Left lung (tissue), 4 donors: ENCODE measurements at regions not wholly inside any gene's neighbourhood (a gene's known extent, or its start where the extent isn't known, plus 50 kb on each side); places are given as distances from the start of the nearest gene placed in this dataset.

Experiments
- ATAC-seq: fragments of 200-7000 bp; cut with Tn5 transposase; one replicate; pipeline ENCODE4 v1.9.1; 2020; ENCODE audit warnings: moderate library complexity
- DNase-seq, 4 donors: peaks; one replicate each; pipeline ENCODE4 v3.0.0-alpha.2; 2013 to 2020
- H3K27ac ChIP-seq, 2 donors: fragments of 200-600 bp; sonication (generic) in 1 of 2; one replicate each; pipeline versions ENCODE4 v1.5.0 to v1.8.0; 2020 to 2021
- H3K27me3 ChIP-seq, 2 donors: fragments of 200-600 bp; sonication (generic) in 1 of 2; one replicate each; pipeline versions ENCODE4 v1.5.0 to v1.8.0; 2020 to 2021
- H3K36me3 ChIP-seq, 2 donors: fragments of 200-600 bp; sonication (generic) in 1 of 2; one replicate each; pipeline versions ENCODE4 v1.5.0 to v1.8.0; 2020 to 2021
- H3K4me1 ChIP-seq, 2 donors: fragments of 200-600 bp; one replicate each; pipeline ENCODE4 v1.8.0; 2021
- H3K4me3 ChIP-seq, 2 donors: fragments of 200-600 bp; sonication (generic) in 1 of 2; one replicate each; pipeline versions ENCODE4 v1.5.0 to v1.8.0; 2020 to 2021; ENCODE audit warnings: mild to moderate bottlenecking in 1 of 2
- H3K9me3 ChIP-seq, 2 donors: fragments of 200-600 bp; sonication (generic) in 1 of 2; one replicate each; pipeline versions ENCODE4 v1.5.0 to v1.8.0; 2020 to 2021
- intact Hi-C, 2 donors: fragments of 100-400 bp; cut with DNase I; formaldehyde crosslinking; loops; one replicate each; pipeline versions ENCODE4 v1.11.2 to v1.14.2; 2022
- TF ChIP-seq, protein P1 (sequence below), 2 donors: fragments of 200-600 bp; sonication (generic) in 1 of 2; IDR thresholded peaks; one replicate each; pipeline versions ENCODE4 v1.5.0 to v1.8.0; 2021; ENCODE audit warnings: antibody characterized with exemption in 2 of 2
- donor health status: DM: no; HTN: yes; CAD: no.
- donor health status: DM: no; HTN: no; CAD: no.

DNA sequence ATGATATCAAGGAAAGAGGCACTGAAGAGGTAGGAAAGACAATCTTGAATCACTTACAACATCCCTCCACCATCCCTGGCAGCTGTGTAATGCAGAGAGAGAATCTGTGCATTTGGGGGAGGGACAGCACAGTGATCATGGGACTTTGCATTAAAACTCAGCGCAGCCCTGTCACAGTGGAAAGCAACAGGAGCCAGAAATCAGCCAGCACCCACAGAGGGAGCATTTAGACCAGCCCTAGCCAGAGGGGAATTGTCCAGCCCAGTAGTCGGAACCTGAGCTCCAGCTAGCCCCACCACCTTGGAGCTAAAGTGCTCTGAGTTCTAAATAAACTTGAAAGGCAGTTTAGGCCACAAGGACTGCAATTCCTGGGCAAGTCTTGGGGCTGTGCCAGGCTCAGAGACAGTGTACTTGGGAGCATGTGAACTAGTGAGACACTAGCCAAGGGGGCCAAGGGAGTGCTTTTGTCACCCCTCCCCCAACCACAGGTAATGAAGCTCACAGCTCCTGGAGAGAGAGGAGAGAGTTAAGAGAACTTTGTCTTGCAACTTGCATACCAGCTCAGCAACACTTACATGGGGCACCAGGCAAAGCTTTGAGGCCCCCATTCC lies 83.9 kb upstream of the FAM241A start:
- no peak overlapping the region for H3K27ac ChIP-seq
- H3K9me3 ChIP-seq, result no peaks in the 10 kb centered on the region
- intact Hi-C loops, result no loop called here
- H3K4me3 ChIP-seq, result no peak overlapping the region
- no peaks in the 10 kb centered on the region for H3K36me3 ChIP-seq
- TF ChIP-seq, protein P1, sequence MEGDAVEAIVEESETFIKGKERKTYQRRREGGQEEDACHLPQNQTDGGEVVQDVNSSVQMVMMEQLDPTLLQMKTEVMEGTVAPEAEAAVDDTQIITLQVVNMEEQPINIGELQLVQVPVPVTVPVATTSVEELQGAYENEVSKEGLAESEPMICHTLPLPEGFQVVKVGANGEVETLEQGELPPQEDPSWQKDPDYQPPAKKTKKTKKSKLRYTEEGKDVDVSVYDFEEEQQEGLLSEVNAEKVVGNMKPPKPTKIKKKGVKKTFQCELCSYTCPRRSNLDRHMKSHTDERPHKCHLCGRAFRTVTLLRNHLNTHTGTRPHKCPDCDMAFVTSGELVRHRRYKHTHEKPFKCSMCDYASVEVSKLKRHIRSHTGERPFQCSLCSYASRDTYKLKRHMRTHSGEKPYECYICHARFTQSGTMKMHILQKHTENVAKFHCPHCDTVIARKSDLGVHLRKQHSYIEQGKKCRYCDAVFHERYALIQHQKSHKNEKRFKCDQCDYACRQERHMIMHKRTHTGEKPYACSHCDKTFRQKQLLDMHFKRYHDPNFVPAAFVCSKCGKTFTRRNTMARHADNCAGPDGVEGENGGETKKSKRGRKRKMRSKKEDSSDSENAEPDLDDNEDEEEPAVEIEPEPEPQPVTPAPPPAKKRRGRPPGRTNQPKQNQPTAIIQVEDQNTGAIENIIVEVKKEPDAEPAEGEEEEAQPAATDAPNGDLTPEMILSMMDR (IDR thresholded peaks at IDR 0.05), result no peak
- H3K4me1 ChIP-seq, result no peaks in the 10 kb centered on the region
- ATAC-seq (no peak), DNase-seq (no peak)
- no peaks in the 10 kb centered on the region for H3K27me3 ChIP-seq

DNA sequence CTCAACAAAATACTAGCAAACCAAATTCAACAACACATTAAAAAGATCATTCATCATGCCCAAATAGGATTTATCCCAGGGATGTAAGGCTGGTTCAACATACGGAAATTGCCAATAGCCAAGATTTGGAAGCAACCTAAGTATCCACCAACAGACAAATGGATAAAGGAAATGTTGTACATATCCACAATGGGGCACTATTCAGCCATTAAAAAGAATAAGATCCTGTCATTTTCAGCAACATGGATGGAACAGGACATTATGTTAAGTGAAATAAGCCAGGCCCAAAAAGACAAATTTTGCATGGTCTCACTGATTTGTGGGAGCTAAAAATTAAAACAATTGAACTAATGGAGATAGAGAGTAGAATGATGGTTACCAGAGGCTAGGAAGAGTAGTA lies 82.0 kb upstream of the FAM241A start:
- no peaks in the 10 kb centered on the region for H3K4me1 ChIP-seq
- H3K4me3 ChIP-seq, result no peak overlapping the region
- no peak for ATAC-seq
- H3K9me3 ChIP-seq, result no peaks in the 10 kb centered on the region
- TF ChIP-seq, protein P1 (IDR thresholded peaks at IDR 0.05), result no peak
- no peak for DNase-seq
- intact Hi-C loops, result no loop called here
- H3K36me3 ChIP-seq, result no peaks in the 10 kb centered on the region
- H3K27me3 ChIP-seq, result no peaks in the 10 kb centered on the region
- H3K27ac ChIP-seq, result no peak overlapping the region

DNA sequence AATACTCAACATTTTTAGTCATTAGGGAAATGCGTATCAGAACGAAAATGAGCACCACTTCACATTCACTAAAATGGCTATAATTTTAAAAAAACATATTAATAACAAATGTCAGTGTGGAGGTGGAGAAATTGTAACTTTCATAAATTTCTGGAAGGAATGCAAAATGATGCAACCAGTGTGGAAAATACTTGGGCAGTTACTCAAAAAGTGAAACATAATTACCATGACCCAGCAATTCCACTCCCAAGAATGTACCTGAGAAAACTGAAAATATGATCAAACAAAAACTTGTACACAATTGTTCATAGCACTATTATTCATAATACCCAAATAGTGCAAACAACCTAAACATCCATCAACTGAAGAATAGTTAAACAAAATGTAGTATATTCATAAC lies 76.1 kb upstream of the FAM241A start:
- no peak overlapping the region for H3K4me3 ChIP-seq
- intact Hi-C loops, result no loop called here
- no peaks in the 10 kb centered on the region for H3K36me3 ChIP-seq
- no peak for DNase-seq
- TF ChIP-seq, protein P1 (IDR thresholded peaks at IDR 0.05), result no peak
- no peak overlapping the region for H3K27ac ChIP-seq
- no peaks in the 10 kb centered on the region for H3K4me1 ChIP-seq
- H3K27me3 ChIP-seq, result no peaks in the 10 kb centered on the region
- ATAC-seq, result no peak
- H3K9me3 ChIP-seq, result peaks cover 0 to 5% of the 10 kb centered on the region in 2 donors

DNA sequence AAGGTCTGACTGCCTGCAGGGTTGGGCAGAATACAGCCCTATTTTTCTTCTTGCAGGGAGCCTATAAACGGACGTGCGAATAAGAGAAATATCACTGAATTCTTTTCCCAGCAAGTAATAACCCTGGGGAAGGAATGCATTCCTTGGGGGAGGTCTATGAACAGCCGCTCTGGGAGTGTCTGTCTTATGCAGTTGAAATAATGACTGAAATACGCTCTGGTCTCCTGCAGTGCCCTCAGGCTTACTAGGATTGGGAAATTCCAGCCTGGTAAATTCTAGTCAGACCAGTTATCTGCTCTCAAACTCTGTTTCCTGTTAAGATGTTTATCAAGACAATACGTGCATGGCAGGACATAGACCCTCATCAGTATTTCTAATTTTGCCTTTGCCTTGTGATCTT lies 72.1 kb upstream of the FAM241A start:
- TF ChIP-seq, protein P1 (IDR thresholded peaks at IDR 0.05), result no peak
- intact Hi-C loops, result no loop called here
- Histone ChIP-seq H3K27ac (no peak overlapping the region), H3K27me3 (no peaks in the 10 kb centered on the region), H3K4me3 (no peak overlapping the region), H3K4me1 (no peaks in the 10 kb centered on the region), H3K9me3 (peaks cover 0 to 5% of the 10 kb centered on the region in 2 donors), H3K36me3 (no peaks in the 10 kb centered on the region)
- ATAC-seq (no peak), DNase-seq (no peak)

DNA sequence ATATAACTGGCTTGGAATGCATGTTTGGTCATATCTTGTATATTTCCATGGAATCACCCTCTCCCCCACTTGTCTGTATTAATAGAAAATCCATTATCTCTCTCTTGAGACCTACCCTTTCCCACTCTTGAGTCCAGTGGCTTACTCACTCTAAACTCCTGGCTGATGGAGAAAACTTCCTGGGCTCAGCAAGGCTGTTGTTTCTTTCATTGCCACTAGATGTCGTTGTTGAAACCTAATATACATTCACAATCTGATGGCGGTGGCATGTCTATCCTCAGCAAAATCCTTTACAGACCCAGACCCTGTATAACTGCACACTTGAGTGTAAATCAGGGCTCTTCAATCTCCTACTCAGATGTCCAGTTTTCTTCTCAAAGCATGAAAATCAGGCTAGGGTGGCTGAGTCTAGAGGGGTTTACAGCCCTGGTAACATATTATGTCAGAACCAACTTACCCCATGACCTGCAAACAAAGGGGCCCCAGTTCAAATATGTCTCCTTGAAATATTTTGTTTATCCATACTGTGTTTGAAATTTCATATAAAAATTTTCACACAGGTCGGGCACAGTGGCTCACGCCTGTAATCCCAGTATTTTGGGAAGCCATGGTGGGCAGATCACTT lies 70.0 kb upstream of the FAM241A start:
- H3K4me3 ChIP-seq, result no peak overlapping the region
- TF ChIP-seq, protein P1 (IDR thresholded peaks at IDR 0.05), result peak; percentile 79 to 82
- ATAC-seq (peak; percentile 92), DNase-seq (peak in 2 of 4 donors; percentile 10 to 19)
- intact Hi-C loops, result no loop called here
- H3K27me3 ChIP-seq, result no peaks in the 10 kb centered on the region
- no peak overlapping the region for H3K27ac ChIP-seq
- no peaks in the 10 kb centered on the region for H3K4me1 ChIP-seq
- peaks cover 0 to 5% of the 10 kb centered on the region in 2 donors for H3K9me3 ChIP-seq
- H3K36me3 ChIP-seq, result no peaks in the 10 kb centered on the region
